ENCODE measurements at regions not wholly inside any gene's neighbourhood (a gene's known extent, or its start where the extent isn't known, plus 50 kb on each side); places are given as distances from the start of the nearest gene placed in this dataset.
A peak's percentile ranks its signal among the peaks of the same experiment; 100 is the strongest.
"Not testable (repeated sequence)": the region's sequence is repeated elsewhere in the genome, so short reads cannot be mapped to it uniquely, and the experiment has no call there.

DNA sequence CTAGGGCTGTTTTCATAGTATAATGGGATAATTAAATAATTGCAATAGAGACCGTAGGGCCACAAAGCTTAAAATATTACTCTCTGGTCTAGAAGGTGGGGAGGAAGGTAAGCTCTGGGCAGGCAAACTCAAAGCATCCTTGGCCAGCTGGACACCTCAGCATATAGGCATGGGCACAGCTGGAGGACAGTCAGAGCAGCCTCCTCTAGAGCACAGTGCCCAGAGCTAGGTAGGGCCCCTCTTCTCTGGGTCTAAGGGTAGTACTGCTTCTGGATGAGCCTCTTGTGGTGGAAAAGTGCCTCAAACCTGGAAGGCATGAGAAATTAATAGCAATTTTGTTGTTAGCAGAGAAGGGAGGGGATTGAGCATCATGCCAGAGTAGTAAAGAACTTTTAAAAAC lies 116.9 kb upstream of the FOXN2 start:
- DNase-seq: no peak

DNA sequence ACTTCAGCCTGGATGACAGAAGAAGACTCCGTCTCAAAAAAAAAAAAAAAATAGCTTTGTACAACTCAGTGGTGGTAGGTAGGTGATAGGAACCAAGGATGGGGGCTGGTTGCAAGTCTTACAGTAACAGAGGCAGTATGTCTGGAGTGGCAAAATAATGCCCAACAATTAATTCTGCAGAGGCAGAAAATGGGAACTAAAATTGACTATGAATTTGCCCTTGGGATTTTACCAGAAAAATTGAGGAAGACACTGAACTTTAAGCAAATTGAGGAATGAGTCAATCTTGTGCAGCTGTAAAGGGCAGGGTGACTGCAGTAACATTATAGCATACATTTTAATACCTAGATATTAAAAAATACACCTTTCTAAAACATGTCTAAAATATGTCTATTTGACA lies 116.1 kb upstream of the FOXN2 start:
- DNase-seq: no peak

DNA sequence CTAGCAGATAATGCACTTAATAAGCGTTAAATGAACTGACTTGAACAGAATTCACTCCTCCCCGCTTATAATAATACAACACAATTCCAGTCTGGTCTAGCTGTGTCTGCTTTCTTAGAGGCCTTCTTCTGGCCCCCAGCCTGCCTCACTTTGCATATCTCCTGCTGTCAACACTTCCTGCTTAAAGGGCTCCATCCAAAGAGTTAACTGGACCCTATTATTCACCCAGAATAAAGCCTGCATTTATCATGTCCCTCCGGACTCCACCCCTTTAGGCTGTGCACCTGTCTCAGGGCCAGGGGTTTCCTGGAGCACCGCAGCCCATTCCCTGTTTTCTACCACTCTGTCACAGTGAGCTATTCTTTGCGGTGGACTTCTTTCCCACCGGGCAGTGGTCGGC lies 115.4 kb upstream of the FOXN2 start:
- peak in 1 of 2 experiments; percentile 40 for DNase-seq

DNA sequence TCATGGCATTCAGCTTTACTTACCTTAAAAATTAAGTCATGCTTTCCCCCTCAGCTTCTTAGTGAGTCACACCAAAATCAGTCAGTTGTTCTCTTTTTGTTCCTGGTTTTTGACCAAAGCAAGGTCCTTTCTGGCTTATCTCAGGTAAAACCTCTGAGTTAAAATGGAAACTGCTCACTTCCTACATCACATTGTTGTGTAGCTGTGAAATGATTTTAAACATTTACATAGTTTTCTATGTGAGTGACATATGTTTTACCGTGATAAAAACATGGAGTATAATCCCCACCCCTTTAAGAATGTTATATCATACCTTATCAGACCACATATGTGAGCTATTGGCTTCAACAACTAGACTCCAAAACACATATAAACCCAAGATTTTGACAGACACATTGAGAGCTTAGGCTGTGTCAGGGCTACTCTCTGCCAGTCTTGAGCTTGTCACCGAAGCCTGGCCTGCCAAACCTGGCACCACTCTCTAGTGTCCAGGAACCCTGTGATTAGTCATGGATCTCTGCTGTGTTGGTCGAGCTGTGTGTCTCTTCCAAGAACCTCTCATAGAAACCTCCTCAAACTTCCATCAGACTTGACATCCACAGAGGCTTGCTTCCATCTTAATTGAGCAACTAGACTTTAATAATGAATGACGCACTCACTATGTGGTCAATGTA lies 113.7 kb upstream of the FOXN2 start:
- no peak for DNase-seq

DNA sequence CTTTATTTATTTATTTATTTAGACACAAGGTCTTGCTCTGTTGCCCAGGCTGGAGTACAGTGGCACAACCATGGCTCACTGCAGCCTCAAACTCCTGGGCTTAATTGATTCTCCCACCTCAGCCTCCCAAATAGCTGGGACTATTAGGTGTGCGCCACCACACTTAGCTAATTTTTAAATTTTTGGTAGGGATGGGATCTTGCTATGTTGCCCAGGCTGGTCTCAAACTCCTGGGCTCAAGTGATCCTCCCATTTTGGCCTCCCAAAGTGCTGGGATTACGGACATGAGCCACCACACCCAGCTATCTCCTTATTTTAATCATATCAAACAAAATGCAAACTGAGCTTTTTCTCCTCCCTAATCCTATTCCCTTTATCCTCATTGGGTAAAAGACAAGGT lies 113.0 kb upstream of the FOXN2 start:
- DNase-seq: not testable (repeated sequence)

DNA sequence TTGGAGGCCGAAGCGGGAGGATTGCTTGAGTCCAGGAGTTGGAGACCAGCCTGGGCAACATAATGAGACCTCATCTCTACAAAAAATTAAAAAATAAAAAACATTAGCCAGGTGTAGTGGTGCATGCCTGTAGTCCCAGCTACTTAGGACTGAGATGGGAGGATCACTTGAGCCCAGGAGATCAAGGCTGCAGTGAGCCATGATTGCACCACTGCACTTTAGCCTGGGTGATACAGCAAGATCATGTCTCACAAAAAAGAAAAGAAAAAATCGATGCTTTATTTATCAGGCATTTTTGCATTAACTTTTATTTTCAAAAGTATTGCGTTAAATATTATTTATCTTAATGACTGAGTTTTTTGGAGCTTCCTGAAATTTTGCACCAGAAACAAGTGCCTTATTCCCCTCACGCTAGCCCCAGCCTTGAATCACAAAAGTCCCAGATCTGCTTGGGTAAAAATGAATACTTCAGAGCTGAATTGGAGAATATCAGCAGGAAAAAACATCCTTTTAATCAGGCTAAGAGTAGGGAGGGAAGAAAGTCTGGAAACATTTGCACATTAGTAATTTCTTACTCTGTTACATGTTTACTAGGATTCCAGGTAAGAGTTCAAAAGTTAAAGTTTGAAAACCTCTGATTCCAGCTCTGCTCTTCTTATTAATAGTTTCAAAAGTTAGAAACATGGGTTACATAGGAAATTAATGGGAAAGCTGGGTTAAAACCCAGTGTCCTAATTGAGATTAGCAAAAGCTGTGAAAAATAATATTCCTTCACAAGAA lies 111.4 kb upstream of the FOXN2 start:
- DNase-seq: no peak

DNA sequence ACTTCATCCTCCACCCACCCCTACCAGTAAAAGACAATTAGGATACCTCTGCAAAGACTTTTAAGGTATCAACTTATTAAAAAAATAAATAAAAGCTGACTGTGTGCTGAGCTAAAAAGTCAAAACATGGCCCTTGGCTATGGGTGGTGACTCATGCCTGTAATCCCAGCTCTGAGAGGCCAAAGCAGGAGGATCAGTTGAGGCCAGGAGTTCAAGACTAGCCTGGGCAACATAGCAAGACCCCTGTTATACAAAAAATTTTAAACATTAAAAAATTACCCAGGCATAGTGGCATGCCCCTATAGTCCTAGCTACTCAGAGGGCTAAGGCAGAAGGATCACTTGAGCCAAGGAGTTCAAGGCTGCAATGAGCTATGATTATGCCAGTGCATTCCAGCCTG lies 110.8 kb upstream of the FOXN2 start:
- DNase-seq: no peak

DNA sequence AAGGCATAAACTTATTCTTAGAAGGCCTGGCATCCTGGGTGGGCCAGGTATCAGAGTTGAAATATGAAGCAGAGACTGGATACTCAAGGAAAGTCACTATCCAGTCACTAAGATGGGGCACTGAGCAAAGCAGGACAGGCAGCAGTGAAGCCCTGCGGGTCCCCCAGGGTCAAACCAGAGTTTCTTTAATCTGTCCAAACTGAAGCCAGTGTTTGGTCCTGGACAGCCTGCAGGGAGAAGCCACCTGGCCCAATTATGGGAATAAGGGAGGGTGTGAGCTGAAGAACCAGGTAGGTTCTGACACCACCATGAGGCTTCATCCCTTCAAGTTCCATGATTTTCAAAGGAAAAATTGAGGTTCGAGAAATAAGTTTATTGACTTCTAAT lies 109.7 kb upstream of the FOXN2 start:
- no peak for DNase-seq

DNA sequence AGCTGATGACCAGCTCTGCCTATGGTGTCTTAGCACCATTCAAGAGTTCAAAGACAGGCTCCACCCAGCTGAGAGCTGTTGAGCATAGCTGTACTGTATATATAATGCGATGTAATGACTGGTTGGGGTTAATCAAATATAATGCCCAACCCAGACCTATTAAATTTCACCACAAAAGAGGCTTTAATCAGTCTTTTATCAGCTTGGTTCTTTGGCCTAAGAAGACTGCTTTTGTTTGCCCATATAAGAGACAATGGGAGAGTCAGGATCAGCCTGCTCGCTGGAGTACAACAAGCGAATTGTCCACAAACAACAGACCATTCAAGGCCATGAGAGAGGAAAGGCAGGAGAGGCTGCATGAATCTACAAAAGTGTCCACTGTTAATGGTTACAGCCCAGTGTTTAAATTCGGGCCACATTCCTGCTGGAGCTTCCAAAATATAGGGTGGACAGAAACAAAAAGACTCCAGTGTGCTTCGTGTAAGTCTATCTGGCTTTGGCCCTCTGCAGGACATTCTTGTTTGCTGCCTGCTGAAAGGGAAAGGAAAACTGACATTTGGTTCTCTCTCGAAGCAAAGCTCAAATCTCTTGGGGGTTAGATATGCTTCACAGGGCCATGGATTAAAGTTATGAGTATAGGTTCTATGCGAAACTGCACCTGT lies 109.2 kb upstream of the FOXN2 start:
- peak in 1 of 2 experiments; percentile 12 for DNase-seq

DNA sequence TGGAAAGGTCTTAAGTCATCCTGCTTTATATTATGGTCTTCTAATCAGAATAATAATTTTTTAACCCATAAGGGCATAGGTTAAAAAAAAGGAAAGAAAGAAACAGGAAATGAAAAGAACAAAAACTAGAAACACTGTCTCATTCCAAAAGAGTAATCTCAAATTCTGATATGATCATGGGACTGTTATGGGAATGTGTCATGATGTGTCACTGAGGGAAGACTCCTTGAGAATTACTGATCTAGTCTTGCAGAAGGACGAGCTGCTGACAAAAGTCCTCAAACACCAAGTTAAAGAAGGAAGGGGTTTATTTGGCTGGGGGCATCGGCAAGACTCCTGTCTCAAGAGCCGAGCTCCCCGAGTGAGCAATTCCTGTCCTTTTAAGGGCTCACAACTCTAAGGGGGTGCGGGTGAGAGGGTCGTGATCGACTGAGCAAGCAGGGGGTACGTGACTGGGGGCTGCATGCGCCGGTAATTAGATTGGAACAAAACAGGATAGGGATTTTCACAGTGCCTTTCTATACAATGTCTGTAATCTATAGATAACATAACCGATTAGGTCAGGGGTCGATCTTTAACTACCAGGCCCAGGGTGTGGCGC lies 108.3 kb upstream of the FOXN2 start:
- not testable (repeated sequence) for DNase-seq

DNA sequence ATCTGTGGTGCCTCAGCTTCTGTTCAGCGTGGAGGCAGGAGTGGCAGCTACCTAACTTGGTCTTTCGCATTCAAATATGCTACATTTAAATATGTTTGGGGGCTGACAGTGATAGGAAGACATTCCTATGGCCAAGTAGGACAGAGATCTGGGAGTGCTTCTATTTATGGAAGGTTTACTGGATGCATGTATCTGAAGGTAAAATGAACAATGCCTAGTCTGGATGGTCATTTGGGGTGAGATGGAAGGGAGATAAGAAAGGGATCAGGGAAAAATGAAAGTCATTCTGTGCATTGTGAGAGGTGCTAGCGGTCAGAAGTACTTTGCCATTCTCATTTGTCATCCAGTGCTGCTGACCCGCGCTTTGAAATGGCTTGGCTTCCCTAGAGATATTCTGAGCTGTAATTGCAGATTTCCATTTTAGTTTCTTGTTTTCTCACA lies 107.3 kb upstream of the FOXN2 start:
- DNase-seq: no peak

DNA sequence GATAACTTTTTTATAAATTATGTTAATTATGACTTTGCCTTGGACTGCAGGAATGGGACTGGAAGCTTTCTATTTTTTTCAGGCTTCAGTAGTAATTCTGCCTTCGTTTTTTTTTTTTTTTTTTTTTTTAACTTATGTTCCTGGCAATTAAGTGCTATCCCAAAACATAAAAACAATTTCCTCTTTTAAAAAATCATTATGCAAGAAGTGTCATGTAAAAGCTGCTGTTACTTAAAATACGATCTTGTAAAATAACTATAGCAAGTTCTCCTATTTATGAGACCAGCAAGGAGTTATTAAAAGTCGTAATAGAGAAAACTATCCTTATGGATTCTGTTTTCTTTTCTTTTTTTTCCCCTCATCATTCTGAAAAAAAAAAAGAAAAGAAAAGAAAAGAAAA lies 106.6 kb upstream of the FOXN2 start:
- DNase-seq: no peak

DNA sequence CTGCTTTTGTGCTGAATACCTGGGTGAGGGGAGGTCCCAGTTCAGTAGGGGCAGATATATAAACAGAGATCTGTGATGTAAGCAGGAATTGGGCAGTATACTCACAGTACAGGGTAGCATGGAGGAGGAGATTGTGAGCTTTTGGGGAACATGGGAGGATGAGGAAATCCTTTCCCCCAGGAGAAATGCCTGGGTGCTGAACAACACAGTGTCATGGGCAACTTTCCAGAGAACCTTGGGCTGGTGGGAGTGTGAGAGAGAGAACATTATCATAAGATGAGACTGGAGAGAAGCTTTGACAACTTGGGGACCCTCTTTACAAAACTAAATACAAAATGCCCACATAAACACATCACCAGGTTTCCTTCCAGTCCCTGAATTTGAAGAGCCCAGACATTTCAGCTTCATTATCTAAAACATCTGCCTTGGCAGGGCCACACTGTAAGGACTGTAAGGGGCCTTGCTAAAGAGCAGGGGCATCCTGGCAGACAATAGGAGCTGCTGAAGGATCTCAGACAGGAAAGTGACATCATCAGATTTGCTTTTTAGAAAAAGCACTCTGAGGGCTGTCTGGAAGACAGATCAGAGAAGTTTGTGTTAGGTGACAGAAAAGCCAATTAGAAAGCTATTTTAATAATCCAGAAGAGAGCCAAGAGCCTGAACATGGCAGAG lies 105.1 kb upstream of the FOXN2 start:
- DNase-seq: no peak

DNA sequence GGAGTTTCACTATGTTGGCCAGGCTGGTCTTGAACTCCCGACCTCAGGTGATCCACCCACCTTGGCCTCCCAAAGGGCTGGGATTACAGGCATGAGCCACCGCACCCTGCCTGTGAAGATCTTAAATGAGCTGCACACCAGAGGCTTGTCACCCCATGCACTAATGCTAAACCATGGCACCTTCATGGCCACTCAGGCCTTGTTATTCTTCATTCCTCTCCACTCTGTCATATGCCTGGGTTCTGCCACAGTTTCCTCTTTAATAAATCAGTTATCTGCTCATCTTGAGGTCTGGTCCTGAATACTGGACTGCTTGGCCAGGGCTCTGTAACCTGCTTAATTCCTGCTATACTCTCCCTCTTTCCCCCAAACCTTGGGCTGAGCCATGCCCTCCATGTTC lies 104.3 kb upstream of the FOXN2 start:
- no peak for DNase-seq

DNA sequence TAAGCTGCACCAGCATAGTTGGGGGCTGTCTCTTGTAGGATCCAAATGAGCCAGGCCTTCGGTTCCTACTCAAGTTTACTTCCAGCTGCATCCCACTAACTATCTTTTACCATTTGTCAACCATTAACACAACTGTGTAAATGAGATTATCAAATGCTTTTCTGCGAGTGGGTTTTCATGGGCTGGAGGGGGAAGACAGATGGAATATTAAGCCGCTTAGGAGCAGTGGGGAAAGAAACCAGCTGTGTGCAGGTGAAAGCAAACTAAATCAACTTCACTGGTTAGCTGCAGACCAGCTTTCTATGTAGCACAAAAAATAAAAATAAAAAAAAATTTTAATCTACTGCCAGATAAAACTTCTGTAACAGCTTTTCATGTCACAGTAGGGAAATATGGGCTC lies 100.8 kb upstream of the FOXN2 start:
- no peak for DNase-seq

DNA sequence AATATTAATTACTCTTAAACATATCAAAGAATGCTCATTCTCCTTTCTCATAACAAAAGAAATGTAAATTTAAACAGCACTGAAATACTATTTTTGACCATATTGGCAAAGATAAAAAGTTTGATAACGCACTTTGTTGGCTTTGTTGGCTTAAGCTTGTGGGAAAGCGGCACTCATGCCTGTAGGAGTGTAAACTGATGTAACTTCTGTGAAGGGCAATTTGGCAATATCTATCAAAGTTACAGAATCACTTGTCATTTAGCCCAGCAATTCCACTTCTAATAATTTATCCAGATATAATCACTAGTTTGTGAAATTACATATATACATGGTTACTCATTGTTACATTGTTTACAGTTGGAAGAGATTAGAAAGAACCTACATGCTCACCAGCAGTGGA lies 96.3 kb upstream of the FOXN2 start:
- DNase-seq: no peak

DNA sequence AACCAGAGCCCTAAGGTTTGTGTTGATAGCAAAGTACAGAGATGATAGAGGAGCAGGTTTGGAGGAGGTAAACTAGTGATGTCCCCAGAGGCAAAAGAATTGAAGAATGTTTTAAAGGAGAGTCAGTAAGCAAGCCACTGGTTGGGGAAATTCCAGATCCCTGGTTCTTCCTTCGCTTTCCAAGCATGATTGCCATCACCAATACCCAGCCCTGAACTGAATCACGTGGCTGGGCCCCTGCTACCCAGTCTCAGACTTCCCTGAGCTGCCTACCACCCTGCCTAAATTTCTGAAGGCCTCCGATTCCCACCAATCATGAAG lies 95.3 kb upstream of the FOXN2 start:
- no peak for DNase-seq

DNA sequence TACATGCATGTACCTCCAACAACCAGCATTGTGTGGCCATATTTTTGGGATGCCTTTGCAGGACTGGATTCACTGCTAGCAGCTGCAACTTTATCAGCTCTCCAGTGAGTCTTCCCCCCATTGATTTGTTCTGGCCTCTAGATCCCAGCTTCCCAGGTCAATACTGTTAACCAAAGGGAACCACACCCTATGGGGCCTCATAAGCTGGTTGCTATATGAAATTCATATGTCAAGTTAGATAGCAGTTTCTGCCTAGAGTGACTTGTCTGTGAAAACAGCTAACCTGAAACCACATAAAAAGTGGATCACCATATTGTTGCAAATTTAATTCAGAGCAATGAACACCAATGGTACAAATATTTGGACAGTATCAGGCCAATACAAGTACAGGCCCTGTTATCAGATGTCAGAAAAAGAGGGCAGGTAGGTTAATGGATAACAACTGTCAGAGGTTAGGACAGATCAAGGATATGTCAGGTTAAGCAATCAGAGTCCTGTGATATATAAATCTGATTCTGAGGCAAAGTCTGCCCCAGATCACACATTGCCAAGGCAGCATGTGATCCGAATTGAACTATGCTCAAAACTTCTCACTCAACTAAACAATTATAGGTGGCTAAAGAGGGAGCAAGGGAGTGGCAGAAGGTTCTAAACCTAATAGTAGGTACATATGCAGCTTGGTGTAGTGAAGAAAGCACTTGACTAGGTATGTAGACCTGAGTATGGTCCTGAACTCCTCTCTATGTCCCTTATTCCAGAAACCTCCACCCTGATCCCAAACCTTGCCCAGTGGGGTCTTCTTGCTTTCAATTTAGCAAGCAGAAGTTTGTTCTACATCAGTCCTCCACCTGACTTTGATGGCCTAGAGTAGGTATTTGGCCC lies 94.7 kb upstream of the FOXN2 start:
- no peak for DNase-seq

DNA sequence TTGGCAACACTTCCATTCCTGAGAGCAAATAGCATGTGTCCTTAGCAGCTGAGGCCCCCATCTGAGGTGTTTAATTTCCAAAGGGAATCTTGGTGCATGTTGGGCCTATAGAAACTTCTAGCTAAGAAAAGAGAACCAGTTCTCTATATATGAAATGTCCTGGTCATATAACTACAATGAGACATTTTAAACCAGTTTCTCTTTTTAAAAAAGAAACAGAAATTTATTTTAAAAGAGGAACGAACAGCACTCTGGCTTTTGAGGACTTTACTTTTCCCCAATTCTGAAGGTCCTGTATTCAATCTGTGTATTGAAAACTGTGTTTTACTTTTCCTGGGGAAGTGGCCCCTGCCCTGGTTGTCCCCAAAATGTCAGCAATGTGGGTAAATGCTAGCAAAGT lies 94.0 kb upstream of the FOXN2 start:
- no peak for DNase-seq

DNA sequence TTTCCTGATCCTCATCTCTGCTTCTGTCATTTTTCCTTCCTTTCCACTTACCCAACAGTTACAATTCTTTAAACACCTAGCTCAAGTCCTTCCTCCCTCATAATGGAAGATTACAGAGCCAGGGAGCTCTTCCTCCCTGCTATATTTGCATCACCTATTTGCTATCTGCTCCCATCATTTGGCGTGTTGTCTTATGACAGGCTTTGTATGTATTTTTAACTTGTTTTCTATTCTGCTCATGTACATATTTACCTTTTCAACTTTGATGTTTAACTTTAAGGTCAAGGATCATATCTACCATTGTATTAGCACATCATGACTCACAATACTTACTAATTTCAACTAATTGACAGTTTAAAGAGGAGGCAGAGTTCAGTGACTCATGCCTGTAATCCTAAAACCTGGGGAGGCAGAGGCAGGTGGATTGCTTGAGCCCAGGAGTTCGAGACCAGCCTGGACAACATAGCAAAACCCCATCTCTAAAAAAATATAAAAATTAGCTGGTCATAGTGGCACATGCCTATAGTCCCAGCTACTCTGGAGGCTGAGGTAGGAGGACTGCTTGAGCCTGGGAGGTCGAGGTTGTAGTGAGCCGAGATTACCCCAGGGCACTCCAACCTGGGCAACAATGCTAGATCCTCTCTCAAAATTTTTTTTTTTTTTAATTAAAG lies 92.5 kb upstream of the FOXN2 start:
- DNase-seq: no peak

DNA sequence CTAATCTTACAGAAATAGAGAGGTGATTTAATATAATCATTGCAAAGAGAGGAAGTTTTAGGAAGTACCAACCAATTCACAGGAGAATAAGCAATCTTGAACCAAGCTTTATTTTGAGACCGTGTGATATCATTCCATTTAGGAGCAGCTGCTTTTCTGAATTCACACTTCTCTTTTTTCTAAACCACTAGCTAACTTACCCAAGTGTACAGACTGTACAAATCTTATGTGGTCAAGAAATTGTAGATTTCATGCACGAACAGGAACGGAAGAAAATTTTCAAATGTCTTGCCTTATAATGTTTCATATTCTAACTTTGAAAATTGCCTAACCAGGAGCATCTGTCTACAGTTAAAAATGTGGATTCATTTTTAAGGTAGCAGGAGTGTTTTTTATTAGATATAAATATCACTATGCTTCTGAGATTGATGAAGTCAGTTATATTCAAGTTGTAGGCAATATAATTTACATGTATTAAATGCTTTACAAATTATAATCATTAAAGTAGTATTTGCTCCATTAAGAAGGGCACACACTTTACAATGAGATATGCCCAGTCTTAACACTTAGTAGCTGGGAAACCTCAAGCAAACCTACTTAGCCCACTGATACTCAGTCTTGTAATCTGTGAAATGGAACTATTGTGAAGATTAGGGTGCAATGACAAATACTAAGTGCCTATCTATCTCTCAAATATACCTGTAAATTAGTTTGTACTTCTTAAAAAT lies 86.7 kb upstream of the FOXN2 start:
- no peak for DNase-seq

Measured in NCI-H526 (cell line).